ENCODE measurements at regions not wholly inside any gene's neighbourhood (a gene's known extent, or its start where the extent isn't known, plus 50 kb on each side); places are given as distances from the start of the nearest gene placed in this dataset.

DNA sequence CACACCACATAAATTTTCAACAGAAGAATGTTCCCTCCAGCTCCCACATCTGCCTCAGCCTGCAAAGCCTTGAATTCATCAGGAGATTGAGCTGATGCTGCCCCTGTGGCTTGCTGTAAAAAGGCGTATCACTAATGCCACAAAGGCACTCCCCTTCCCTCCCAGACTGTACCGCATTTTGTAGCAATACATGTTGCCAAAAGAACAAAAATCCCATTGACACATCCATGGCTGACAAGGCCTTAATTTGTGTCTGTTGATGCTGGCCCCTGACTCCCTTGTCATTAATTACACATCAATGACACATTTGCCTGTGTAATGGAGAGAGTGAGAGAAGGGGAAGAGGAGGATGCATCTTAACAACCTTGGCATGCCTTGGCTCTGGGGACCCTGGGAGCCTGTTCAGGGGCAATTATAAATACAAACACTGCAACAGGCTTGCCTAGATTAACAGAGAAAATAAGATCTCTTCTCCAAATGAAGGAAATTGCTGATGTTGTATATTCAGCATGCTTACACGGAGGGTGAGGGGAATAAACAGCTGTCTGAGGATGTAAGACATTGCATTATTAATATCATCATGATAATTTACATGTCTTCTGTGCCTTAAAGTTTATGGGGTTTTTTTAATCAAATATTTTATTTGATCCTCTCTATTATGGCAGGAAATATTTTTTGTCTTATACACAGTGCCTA, 264.0 kb downstream of the SUCLG1 start:
- TF ChIP-seq, protein P1, sequence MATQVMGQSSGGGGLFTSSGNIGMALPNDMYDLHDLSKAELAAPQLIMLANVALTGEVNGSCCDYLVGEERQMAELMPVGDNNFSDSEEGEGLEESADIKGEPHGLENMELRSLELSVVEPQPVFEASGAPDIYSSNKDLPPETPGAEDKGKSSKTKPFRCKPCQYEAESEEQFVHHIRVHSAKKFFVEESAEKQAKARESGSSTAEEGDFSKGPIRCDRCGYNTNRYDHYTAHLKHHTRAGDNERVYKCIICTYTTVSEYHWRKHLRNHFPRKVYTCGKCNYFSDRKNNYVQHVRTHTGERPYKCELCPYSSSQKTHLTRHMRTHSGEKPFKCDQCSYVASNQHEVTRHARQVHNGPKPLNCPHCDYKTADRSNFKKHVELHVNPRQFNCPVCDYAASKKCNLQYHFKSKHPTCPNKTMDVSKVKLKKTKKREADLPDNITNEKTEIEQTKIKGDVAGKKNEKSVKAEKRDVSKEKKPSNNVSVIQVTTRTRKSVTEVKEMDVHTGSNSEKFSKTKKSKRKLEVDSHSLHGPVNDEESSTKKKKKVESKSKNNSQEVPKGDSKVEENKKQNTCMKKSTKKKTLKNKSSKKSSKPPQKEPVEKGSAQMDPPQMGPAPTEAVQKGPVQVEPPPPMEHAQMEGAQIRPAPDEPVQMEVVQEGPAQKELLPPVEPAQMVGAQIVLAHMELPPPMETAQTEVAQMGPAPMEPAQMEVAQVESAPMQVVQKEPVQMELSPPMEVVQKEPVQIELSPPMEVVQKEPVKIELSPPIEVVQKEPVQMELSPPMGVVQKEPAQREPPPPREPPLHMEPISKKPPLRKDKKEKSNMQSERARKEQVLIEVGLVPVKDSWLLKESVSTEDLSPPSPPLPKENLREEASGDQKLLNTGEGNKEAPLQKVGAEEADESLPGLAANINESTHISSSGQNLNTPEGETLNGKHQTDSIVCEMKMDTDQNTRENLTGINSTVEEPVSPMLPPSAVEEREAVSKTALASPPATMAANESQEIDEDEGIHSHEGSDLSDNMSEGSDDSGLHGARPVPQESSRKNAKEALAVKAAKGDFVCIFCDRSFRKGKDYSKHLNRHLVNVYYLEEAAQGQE (IDR thresholded peaks at IDR 0.05; ENCODE audit: low read depth) = no peak
- TF ChIP-seq TCF12 (IDR thresholded peaks at IDR 0.05; ENCODE audit: low read depth) = no peak
- no peak for TF ChIP-seq CREB1 (IDR thresholded peaks at IDR 0.05; ENCODE audit: low read depth)
- TF ChIP-seq RAD21 (IDR thresholded peaks at IDR 0.05; ENCODE audit: low read depth) = no peak
- TF ChIP-seq NFIC (IDR thresholded peaks at IDR 0.05) = no peak
- TF ChIP-seq EP300 (IDR thresholded peaks at IDR 0.05; ENCODE audit: borderline replicate concordance) = no peak
- TF ChIP-seq TAF1 (IDR thresholded peaks at IDR 0.05; ENCODE audit: low read depth) = no peak
- TF ChIP-seq CEBPB (IDR thresholded peaks at IDR 0.05) = no peak
- TF ChIP-seq ZBTB7A (IDR thresholded peaks at IDR 0.05; ENCODE audit: low read depth) = no peak
